Chondrocyte (in vitro differentiated cells): ENCODE measurements at regions not wholly inside any gene's neighbourhood (a gene's known extent, or its start where the extent isn't known, plus 50 kb on each side); places are given as distances from the start of the nearest gene placed in this dataset.

Experiments used
- DNase-seq: peaks from one replicate; pipeline ENCODE4 v3.0.0; 2021; ENCODE audit warnings: mixed read lengths, low spot score
- H3K27ac Mint-ChIP-seq: one replicate; pipeline ENCODE4 v1.8.0; 2021; ENCODE audit warnings: mild to moderate bottlenecking, moderate library complexity, mixed read lengths; ENCODE audit not compliant: unreplicated experiment
- H3K27me3 Mint-ChIP-seq: 2 replicates; pipeline ENCODE4 v1.8.0; 2021; ENCODE audit warnings: low read depth, mixed read lengths
- H3K36me3 Mint-ChIP-seq: 2 replicates; pipeline ENCODE4 v1.8.0; 2021; ENCODE audit warnings: low read depth, mixed read lengths
- H3K4me1 Mint-ChIP-seq: 2 replicates; pipeline ENCODE4 v1.8.0; 2021; ENCODE audit warnings: low read depth, mild to moderate bottlenecking, mixed read lengths
- H3K4me3 Mint-ChIP-seq: one replicate; pipeline ENCODE4 v1.8.0; 2021; ENCODE audit warnings: mild to moderate bottlenecking, moderate library complexity, mixed read lengths; ENCODE audit not compliant: unreplicated experiment
- H3K9me3 Mint-ChIP-seq: 2 replicates; pipeline ENCODE4 v1.8.0; 2021; ENCODE audit warnings: low read depth, mixed read lengths
- CTCF ChIP-seq: fragments of 200-600 bp; sonication (generic); IDR thresholded peaks from 2 replicates; pipeline ENCODE4 v1.5.0; 2021; ENCODE audit warnings: antibody characterized with exemption, mild to moderate bottlenecking, moderate library complexity

GRCh38 chr10:2761311-2761710, 306.0 kb upstream of the PFKP start:
- H3K27ac Mint-ChIP-seq, result no peak overlapping the region

GRCh38 chr10:2760736-2761135, 306.6 kb upstream of the PFKP start:
- no peaks in the 10 kb centered on the region for H3K36me3 Mint-ChIP-seq
- H3K27me3 Mint-ChIP-seq, result peaks cover 35% of the 10 kb centered on the region
- DNase-seq, result no peak
- H3K4me3 Mint-ChIP-seq, result no peak overlapping the region
- no peaks in the 10 kb centered on the region for H3K9me3 Mint-ChIP-seq
- TF ChIP-seq CTCF, result no peak
- no peak overlapping the region for H3K27ac Mint-ChIP-seq
- no peaks in the 10 kb centered on the region for H3K4me1 Mint-ChIP-seq

More at GRCh38 chr10:2761311-2761710, 306.0 kb upstream of the PFKP start:
- H3K27me3 Mint-ChIP-seq, result peaks cover 37% of the 10 kb centered on the region
- H3K36me3 Mint-ChIP-seq, result no peaks in the 10 kb centered on the region
- DNase-seq, result no peak
- TF ChIP-seq CTCF, result no peak
- no peaks in the 10 kb centered on the region for H3K9me3 Mint-ChIP-seq
- no peaks in the 10 kb centered on the region for H3K4me1 Mint-ChIP-seq
- H3K4me3 Mint-ChIP-seq, result no peak overlapping the region

GRCh38 chr10:2759233-2759632, 308.1 kb upstream of the PFKP start:
- DNase-seq, result no peak
- no peaks in the 10 kb centered on the region for H3K36me3 Mint-ChIP-seq
- H3K27me3 Mint-ChIP-seq, result peaks cover 27% of the 10 kb centered on the region
- no peak overlapping the region for H3K27ac Mint-ChIP-seq
- TF ChIP-seq CTCF, result no peak
- H3K4me3 Mint-ChIP-seq, result no peak overlapping the region
- no peaks in the 10 kb centered on the region for H3K4me1 Mint-ChIP-seq
- H3K9me3 Mint-ChIP-seq, result no peaks in the 10 kb centered on the region

- no peak for DNase-seq
- Mint-ChIP-seq H3K4me1 (no peaks in the 10 kb centered on the region), H3K4me3 (no peak overlapping the region), H3K36me3 (no peaks in the 10 kb centered on the region), H3K9me3 (no peaks in the 10 kb centered on the region), H3K27ac (no peak overlapping the region), H3K27me3 (peaks cover 26% of the 10 kb centered on the region)
- TF ChIP-seq CTCF, result no peak
Measured at GRCh38 chr10:2754943-2755342, 312.4 kb upstream of the PFKP start.

- Mint-ChIP-seq H3K27ac (no peak overlapping the region), H3K27me3 (peaks cover 22% of the 10 kb centered on the region), H3K4me3 (no peak overlapping the region), H3K36me3 (no peaks in the 10 kb centered on the region), H3K9me3 (peaks cover 5% of the 10 kb centered on the region), H3K4me1 (no peaks in the 10 kb centered on the region)
- no peak for DNase-seq
- TF ChIP-seq CTCF, result no peak
Measured at GRCh38 chr10:2748287-2748686, 319.1 kb upstream of the PFKP start.
